ENCODE measurements at regions not wholly inside any gene's neighbourhood (a gene's known extent, or its start where the extent isn't known, plus 50 kb on each side); places are given as distances from the start of the nearest gene placed in this dataset.

- H3K27me3 ChIP-seq = no peaks in the 10 kb centered on the region
- H3K36me3 ChIP-seq = no peaks in the 10 kb centered on the region
- no peak overlapping the region for H3K27ac ChIP-seq
- DNase-seq (ENCODE audit: low spot score in 2 of 2) = no peak
- intact Hi-C loops (cut with DNase I) = no loop called here
- no peak overlapping the region for H3K4me3 ChIP-seq
- no peaks in the 10 kb centered on the region for H3K4me1 ChIP-seq
- no peaks in the 10 kb centered on the region for H3K9me3 ChIP-seq
- no peak for TF ChIP-seq CTCF (IDR thresholded peaks at IDR 0.05)
Observed at GRCh38 chr12:24617471-24617870, 331.4 kb downstream of the BCAT1 start.

GRCh38 chr12:24615967-24616411 lies 332.9 kb downstream of the BCAT1 start:
- no peaks in the 10 kb centered on the region for H3K36me3 ChIP-seq
- no peak overlapping the region for H3K4me3 ChIP-seq
- no peaks in the 10 kb centered on the region for H3K27me3 ChIP-seq
- intact Hi-C loops (cut with DNase I) = no loop called here
- no peak for DNase-seq (ENCODE audit: low spot score in 2 of 2)
- TF ChIP-seq CTCF (IDR thresholded peaks at IDR 0.05) = no peak
- no peak overlapping the region for H3K27ac ChIP-seq
- no peaks in the 10 kb centered on the region for H3K9me3 ChIP-seq
- no peaks in the 10 kb centered on the region for H3K4me1 ChIP-seq

GRCh38 chr12:24608637-24609285 lies 340.1 kb downstream of the BCAT1 start:
- no peak for TF ChIP-seq CTCF (IDR thresholded peaks at IDR 0.05)

GRCh38 chr12:24608108-24608507 lies 340.8 kb downstream of the BCAT1 start:
- intact Hi-C loops (cut with DNase I) = no loop called here
- Histone ChIP-seq H3K27ac (peak overlapping the region in 1 of 2 donors; percentile 47), H3K9me3 (no peaks in the 10 kb centered on the region), H3K4me3 (no peak overlapping the region), H3K27me3 (no peaks in the 10 kb centered on the region), H3K36me3 (no peaks in the 10 kb centered on the region), H3K4me1 (peaks cover 0 to 11% of the 10 kb centered on the region in 2 donors)
- no peak for TF ChIP-seq CTCF (IDR thresholded peaks at IDR 0.05)
- DNase-seq (ENCODE audit: low spot score in 2 of 2) = no peak

More at GRCh38 chr12:24608637-24609285, 340.1 kb downstream of the BCAT1 start:
- Histone ChIP-seq H3K4me3 (no peak overlapping the region), H3K27me3 (no peaks in the 10 kb centered on the region), H3K4me1 (peaks cover 0 to 8% of the 10 kb centered on the region in 2 donors), H3K27ac (peak overlapping the region in 1 of 2 donors; percentile 47), H3K36me3 (no peaks in the 10 kb centered on the region), H3K9me3 (no peaks in the 10 kb centered on the region)
- no peak for DNase-seq (ENCODE audit: low spot score in 2 of 2)
- intact Hi-C loops (cut with DNase I) = no loop called here

- intact Hi-C loops (cut with DNase I) = no loop called here
- Histone ChIP-seq H3K4me1 (peaks cover 0 to 11% of the 10 kb centered on the region in 2 donors), H3K36me3 (no peaks in the 10 kb centered on the region), H3K9me3 (no peaks in the 10 kb centered on the region), H3K4me3 (no peak overlapping the region), H3K27ac (no peak overlapping the region), H3K27me3 (no peaks in the 10 kb centered on the region)
- DNase-seq (ENCODE audit: low spot score in 2 of 2) = no peak
- TF ChIP-seq CTCF (IDR thresholded peaks at IDR 0.05) = no peak
Observed at GRCh38 chr12:24605916-24606315, 343.0 kb downstream of the BCAT1 start.

Data from ascending aorta (tissue), 2 donors.